ENCODE measurements at regions not wholly inside any gene's neighbourhood (a gene's known extent, or its start where the extent isn't known, plus 50 kb on each side); places are given as distances from the start of the nearest gene placed in this dataset.
"Not testable (repeated sequence)": the region's sequence is repeated elsewhere in the genome, so short reads cannot be mapped to it uniquely, and the experiment has no call there.

DNA sequence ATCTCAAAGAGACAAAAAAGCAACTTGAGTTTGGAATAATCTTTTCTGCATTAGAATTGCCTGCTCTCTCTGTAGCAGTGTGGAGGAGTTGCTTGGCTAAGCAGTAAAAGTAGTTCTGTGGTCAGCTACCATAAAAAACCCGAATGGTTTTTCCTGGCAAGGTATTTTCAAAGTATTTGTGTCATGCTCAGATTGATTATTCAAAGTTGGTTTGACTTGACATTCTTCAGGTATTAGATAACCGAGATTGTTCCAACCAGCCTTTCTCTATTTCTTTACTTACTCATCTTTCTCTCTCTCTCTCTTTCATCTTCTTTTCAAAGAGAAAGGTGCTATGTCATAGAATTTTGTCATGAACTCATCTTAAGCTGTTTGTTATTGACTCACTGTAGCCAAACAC, 404.9 kb downstream of the CPS1 start:
- DNase-seq (ENCODE audit: low spot score), result no peak

GRCh38 chr2:210963386-210963785, 407.0 kb downstream of the CPS1 start:
- DNase-seq (ENCODE audit: low spot score), result no peak

DNA sequence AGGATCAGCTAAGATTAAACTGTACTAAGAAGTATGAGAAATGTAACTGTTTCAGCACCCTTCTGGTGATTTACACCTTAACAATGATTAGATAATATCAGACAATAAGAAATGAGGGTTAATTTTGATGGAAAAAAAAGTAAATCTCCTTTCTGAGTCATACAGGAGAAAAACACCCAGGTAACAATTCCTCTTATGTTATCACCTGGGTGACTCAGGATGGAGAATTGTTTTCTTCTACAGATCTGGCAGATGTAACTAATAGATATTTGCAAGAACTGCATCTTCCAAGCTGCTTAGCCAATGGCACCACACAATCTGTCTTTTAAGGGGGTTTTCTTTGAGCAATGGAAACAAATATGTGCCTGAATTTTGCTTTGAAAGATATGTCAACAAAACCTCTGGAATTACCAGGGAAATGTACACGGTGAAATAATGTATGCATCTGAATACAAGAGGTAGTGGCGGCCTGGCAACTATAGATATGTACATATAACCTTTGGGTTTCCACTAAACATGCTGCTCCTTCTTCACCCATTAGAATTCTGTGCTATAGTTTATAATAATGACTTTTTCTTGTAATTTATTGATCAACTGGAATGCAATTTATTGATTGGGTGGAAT, 407.9 kb downstream of the CPS1 start:
- DNase-seq (ENCODE audit: low spot score), result no peak

DNA sequence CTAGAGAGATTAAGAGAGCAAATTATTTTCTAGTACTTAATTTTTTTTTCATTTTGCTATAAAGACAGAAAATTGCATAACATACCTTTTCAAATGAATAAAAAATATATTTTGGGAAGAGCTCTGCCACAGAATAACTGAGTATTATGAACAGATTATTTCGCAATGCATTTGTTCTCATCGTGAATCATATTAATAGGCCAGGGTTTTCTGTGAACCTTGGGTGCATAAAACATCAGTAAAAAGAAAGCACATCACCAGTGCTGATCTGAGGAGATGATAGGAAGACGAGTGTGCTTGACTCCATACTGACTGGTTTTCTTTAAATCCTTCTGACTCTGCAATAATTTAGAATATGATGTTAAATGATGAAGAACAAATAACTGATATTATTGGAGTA, 409.1 kb downstream of the CPS1 start:
- no peak for DNase-seq (ENCODE audit: low spot score)

GRCh38 chr2:210966330-210966729, 409.9 kb downstream of the CPS1 start:
- DNase-seq (ENCODE audit: low spot score), result no peak

GRCh38 chr2:210971431-210971830, 415.0 kb downstream of the CPS1 start:
- DNase-seq (ENCODE audit: low spot score), result peak; percentile 54

DNA sequence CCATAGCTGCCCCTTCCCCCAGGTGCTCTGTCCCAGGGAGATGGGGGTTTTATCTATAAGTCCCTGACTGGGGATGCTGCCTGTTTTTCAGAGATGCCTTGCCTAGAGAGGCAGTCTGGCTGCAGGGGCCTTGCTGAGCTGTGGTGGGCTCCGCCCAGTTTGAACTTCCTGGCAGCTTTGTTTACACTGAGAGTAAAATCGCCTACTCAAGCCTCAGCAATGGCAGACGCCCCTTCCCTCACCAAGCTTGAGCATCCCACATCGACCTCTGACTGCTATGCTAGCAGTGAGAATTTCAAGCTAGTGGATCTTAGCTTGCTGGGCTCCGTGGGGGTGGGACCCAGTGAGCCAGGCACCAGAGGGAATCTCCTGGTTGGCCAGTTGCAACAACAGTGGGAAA, 430.4 kb downstream of the CPS1 start:
- not testable (repeated sequence) for DNase-seq (ENCODE audit: low spot score)

GRCh38 chr2:210991107-210991506, 434.7 kb downstream of the CPS1 start:
- DNase-seq (ENCODE audit: low spot score), result no peak

GRCh38 chr2:210994104-210994503, 437.7 kb downstream of the CPS1 start:
- DNase-seq (ENCODE audit: low spot score), result no peak

GRCh38 chr2:210997373-210997772, 441.0 kb downstream of the CPS1 start:
- peak; percentile 27 for DNase-seq (ENCODE audit: low spot score)

DNA sequence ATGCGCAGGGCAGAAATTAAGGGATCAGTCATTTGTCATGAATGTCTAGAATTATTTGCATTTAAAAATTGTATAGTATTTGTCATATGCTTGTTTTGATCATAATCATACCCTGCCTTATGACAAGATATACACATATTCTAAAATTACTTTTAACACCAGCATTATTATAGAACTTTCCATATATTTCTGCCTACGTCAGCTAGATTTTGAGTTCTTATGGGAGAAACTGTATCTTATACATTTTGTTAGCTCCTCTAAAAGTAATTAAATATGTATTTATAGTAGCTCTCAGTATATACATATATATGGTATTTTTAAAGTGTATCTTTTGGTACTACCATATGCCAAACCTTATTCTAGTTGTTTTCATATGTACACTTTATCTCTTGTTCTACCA, 441.9 kb downstream of the CPS1 start:
- DNase-seq (ENCODE audit: low spot score), result no peak

- no peak for DNase-seq (ENCODE audit: low spot score)
Observed at GRCh38 chr2:211014376-211014775, 458.0 kb downstream of the CPS1 start.

DNA sequence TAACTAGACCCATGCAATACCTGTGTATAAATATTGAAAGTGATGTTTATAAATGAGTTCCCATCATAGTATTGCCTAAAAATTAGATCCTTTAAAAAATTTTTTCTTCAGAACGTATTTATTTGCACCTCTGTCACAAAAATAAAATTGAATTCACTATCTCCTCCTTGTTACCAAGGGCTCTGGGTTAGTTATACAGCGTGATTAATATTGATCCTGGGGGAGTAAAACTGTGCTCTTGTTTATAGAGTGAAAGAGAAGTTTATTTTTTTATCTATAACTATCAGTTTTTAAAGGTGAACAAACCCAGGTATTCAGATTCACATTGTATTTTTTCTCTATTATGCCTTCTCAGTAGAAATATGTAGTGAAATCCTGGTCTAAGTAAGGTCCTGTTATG, 458.5 kb downstream of the CPS1 start:
- no peak for DNase-seq (ENCODE audit: low spot score)

DNA sequence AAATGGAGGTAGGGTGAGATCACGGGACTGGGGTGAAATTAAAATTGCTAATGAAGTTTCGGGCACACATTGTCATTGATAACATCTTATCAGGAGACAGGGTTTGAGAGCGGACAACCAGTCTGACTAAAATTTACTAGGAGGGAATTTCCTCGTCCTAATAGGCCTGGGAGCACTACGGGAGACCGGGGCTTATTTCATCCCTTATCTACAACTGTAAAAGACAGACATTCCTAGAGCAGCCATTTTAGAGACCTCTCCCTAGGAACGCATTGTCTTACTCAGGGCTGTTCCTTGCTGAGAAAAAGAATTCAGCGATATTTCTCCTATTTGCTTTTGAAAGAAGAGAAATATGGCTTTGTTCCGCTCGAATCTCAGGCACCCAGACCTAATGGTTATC, 468.7 kb downstream of the CPS1 start:
- DNase-seq (ENCODE audit: low spot score), result not testable (repeated sequence)

DNA sequence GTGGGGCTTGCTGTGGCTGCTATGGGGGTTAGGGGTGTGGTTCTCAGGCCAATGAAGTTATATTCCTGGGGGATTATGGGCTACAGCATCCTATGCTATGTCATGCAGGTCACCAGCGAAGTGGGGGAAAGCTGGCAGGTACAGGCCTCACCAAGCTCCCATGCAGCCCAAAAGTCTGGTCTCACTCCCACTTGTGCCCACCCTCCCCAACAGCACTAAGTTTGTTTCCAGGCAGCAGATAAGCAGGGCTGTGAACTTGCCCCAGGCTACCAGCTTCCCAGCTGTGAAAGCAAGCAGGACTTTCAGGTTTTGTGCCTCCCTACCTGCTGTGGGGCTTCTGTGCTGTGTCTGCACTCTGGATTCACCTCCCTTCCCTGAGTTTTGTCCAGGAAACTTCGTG, 469.7 kb downstream of the CPS1 start:
- DNase-seq (ENCODE audit: low spot score), result no peak

GRCh38 chr2:211027976-211028375, 471.6 kb downstream of the CPS1 start:
- DNase-seq (ENCODE audit: low spot score), result no peak

GRCh38 chr2:211033765-211034164, 477.4 kb downstream of the CPS1 start:
- DNase-seq (ENCODE audit: low spot score), result peak; percentile 11

DNA sequence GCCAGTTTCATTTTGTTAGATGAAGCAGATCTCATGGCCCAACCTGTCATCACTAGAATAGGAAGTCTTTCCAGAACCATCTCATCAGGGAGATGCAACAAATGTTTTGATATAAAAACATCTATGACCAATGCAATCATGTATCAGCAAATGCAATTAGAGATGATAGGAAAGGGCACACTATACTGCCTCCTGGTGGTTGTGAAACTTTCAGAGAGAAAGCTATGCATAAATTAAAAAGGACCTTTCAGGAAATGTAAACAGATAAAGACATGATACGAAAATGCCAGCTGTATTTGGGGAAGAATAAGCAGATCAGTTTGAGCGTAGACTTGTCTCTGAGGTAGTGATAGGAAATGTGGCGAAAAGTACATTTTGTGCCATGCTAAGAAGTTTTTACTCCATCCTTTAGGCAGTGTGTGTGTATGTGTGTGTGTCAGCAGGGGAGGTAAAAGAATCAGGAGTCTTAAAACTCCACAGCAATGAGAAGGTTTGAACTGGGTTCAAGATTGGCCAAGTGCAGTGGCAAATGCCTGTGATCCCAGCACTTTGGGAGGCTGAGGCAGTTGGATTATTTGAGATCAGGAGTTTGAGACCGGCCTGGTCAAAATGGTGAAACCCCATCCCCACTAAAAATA, 479.3 kb downstream of the CPS1 start:
- peak; percentile 47 for DNase-seq (ENCODE audit: low spot score)

DNA sequence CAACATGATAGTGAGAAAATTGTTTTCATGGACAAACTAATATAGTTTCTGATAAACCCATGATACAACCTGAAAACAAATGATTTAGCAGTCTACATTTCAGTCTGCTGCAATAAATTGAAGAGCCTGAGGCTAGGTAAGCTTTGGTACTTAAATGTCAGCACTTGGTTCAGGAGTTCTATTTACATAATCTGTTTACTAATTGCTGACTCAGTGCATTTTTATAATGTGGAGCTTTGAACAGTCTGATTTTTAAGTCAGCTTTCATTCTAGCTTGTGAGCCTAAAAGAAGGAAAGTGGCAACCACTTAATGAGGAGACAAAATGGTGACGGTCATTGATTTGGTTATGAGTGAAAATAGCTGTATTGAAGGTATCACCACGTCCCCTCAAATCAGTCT, 488.6 kb downstream of the CPS1 start:
- no peak for DNase-seq (ENCODE audit: low spot score)

DNA sequence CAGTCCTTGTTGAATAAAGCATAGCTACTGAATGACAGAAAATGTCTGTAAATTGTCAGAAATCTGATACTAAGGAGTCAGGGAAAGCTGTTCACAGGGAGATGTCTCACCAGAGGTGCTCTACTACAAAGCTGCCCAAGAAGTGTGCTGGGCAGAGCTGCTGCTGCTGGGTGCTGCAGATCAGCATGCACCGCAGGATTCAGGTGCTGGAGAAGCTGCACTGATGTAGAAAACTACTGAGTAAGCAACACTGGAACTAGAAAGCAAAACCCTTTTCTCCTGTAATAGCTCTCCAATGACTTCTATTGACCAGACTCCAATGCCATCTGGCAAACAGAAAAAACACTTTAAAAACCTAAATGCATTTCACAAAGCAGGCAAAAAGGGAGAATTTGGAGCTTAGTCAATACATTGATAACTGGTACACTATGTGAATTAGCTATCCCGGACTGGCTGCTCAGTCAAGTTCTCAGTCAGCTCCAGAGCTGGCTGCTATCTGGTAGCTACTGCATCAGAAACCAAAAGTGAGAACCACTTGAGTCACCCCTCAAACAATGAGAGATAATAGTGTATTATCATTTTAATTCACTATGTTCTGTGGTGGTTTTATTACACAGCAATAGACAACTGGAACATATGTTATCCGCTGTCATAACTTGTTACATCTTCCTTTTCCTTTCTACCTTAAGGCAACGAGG, 493.1 kb downstream of the CPS1 start:
- DNase-seq (ENCODE audit: low spot score), result no peak

- no peak for DNase-seq (ENCODE audit: low spot score)
Observed at GRCh38 chr2:211055438-211055837, 499.0 kb downstream of the CPS1 start.

- no peak for DNase-seq (ENCODE audit: low spot score)
Observed at GRCh38 chr2:211061612-211062296, 505.4 kb downstream of the CPS1 start.

- DNase-seq (ENCODE audit: low spot score), result no peak
Observed at GRCh38 chr2:211062297-211062612, 505.9 kb downstream of the CPS1 start.
